HG03460 (cell line): ENCODE measurements at regions not wholly inside any gene's neighbourhood (a gene's known extent, or its start where the extent isn't known, plus 50 kb on each side); places are given as distances from the start of the nearest gene placed in this dataset.

Source experiments
- ATAC-seq: cut with Tn5 transposase; IDR thresholded peaks from one replicate; pipeline ENCODE4 v1.9.1; 2021; ENCODE audit not compliant: unreplicated experiment

- ATAC-seq, result no peak
Measured at GRCh38 chr9:89765211-89765946, 160.6 kb downstream of the GADD45G start.

GRCh38 chr9:89766991-89767390 is 162.2 kb downstream of the GADD45G start:
- no peak for ATAC-seq

GRCh38 chr9:89768051-89768450 is 163.2 kb downstream of the GADD45G start:
- ATAC-seq, result no peak

GRCh38 chr9:89768650-89769071 is 163.8 kb downstream of the GADD45G start:
- ATAC-seq, result no peak

GRCh38 chr9:89770531-89771174 is 165.8 kb downstream of the GADD45G start:
- no peak for ATAC-seq

- no peak for ATAC-seq
Measured at GRCh38 chr9:89771205-89771604, 166.4 kb downstream of the GADD45G start.

GRCh38 chr9:89773170-89773569 is 168.4 kb downstream of the GADD45G start:
- ATAC-seq, result no peak

GRCh38 chr9:89774858-89775370 is 170.1 kb downstream of the GADD45G start:
- no peak for ATAC-seq

- ATAC-seq, result no peak
Measured at GRCh38 chr9:89775641-89776040, 170.8 kb downstream of the GADD45G start.

GRCh38 chr9:89776795-89777525 is 172.1 kb downstream of the GADD45G start:
- ATAC-seq, result no peak

- no peak for ATAC-seq
Measured at GRCh38 chr9:89777544-89777943, 172.7 kb downstream of the GADD45G start.

- no peak for ATAC-seq
Measured at GRCh38 chr9:89778100-89779090, 173.6 kb downstream of the GADD45G start.

- ATAC-seq, result no peak
Measured at GRCh38 chr9:89779405-89780203, 174.8 kb downstream of the GADD45G start.

GRCh38 chr9:89780959-89781358 is 176.1 kb downstream of the GADD45G start:
- ATAC-seq, result no peak

- peak; percentile 84 for ATAC-seq
Measured at GRCh38 chr9:89781838-89782540, 177.2 kb downstream of the GADD45G start.

GRCh38 chr9:89786655-89787054 is 181.8 kb downstream of the GADD45G start:
- ATAC-seq, result no peak

GRCh38 chr9:89787595-89787994 is 182.8 kb downstream of the GADD45G start:
- no peak for ATAC-seq

GRCh38 chr9:89788434-89788833 is 183.6 kb downstream of the GADD45G start:
- no peak for ATAC-seq

GRCh38 chr9:89789922-89790510 is 185.2 kb downstream of the GADD45G start:
- no peak for ATAC-seq
